IPS-11a (cell line): ENCODE measurements at regions not wholly inside any gene's neighbourhood (a gene's known extent, or its start where the extent isn't known, plus 50 kb on each side); places are given as distances from the start of the nearest gene placed in this dataset.

ENCODE experiments used
- H3K4me3 ChIP-seq: one replicate; pipeline ENCODE4 v1.5.1; 2013; ENCODE audit warnings: low read depth, low read length, control low read depth

GRCh38 chr5:89942171-89942570 lies 467.4 kb downstream of the CETN3 start:
- no peak overlapping the region for H3K4me3 ChIP-seq

GRCh38 chr5:89936576-89936975 lies 473.0 kb downstream of the CETN3 start:
- no peak overlapping the region for H3K4me3 ChIP-seq

GRCh38 chr5:89934069-89934468 lies 475.5 kb downstream of the CETN3 start:
- no peak overlapping the region for H3K4me3 ChIP-seq

GRCh38 chr5:89932771-89933181 lies 476.8 kb downstream of the CETN3 start:
- no peak overlapping the region for H3K4me3 ChIP-seq

DNA sequence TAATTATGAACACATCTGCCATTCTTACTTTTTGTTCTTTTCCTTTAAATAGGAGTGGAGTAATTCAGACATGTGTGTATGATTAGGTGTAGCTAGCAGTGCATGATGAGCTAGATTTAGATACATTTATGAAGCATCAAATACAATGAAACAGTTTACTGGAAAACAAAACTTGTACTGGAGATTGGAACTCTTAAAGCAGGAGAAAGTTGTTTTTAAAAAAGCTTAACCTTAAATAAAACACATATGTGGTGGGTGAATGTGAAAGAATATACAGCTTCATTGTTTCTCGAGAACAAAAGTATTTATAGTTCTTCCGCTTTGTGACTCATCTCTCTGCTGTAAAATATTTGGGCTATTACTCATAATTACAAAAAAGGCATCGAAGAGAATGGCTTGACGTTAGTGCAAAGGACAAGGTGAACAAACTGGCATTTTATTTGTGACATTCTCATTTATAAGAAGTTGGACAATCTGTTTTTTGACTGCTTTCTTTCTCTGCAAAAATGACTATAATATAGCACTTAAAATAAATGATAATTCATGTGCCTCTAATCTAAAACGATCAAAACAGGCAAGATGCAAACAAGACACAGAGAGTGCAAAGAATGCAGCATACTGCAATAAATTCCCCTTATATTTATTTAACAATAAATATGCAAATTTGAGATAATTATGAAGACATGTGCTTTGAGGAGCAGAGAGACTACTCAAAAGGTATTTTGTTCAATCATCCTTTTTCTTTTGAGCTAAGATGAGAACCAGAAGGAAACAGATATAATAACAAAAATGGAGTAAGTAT lies 478.8 kb downstream of the CETN3 start:
- H3K4me3 ChIP-seq: no peak overlapping the region

- no peak overlapping the region for H3K4me3 ChIP-seq
Observed at GRCh38 chr5:89929834-89930233, 479.7 kb downstream of the CETN3 start.

DNA sequence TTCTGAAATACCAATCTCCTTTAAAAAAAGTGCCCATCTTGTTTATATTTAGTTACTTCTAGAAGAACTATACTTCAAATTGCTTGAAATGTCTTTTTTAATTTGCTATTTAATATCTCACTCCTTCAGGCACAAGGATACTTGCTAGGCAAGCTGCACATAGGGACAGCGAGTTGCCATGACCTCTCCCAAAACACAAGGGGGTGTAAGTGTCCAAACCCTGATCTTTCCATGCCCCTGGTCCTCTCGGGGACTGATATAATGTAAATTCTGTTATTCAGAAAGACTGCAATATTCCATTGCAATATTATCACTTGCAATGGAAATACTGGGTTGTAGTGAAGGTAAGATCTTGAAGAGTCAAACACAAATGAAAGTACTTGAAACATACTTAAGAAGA lies 480.4 kb downstream of the CETN3 start:
- no peak overlapping the region for H3K4me3 ChIP-seq

GRCh38 chr5:89922161-89922560 lies 487.4 kb downstream of the CETN3 start:
- no peak overlapping the region for H3K4me3 ChIP-seq

GRCh38 chr5:89917112-89917511 lies 492.4 kb downstream of the CETN3 start:
- no peak overlapping the region for H3K4me3 ChIP-seq

DNA sequence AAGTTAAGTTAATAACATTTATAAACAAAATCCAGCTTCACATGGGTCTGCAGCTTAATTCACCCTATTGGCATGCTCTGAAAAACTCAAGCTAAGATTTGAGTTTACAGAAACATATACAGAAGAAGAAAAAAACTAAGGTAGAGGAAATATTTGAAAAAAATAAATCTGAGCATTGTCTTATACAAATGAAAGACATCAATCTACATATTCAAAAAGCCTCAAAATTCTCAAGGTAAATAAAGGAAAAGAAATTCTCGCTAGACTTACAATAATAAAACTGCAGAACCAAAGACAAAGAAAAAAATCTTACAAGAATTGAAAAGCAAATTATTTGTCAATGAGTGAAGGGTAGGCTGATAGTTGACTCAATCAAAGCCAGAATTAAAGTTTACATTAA lies 493.4 kb downstream of the CETN3 start:
- H3K4me3 ChIP-seq: no peak overlapping the region

DNA sequence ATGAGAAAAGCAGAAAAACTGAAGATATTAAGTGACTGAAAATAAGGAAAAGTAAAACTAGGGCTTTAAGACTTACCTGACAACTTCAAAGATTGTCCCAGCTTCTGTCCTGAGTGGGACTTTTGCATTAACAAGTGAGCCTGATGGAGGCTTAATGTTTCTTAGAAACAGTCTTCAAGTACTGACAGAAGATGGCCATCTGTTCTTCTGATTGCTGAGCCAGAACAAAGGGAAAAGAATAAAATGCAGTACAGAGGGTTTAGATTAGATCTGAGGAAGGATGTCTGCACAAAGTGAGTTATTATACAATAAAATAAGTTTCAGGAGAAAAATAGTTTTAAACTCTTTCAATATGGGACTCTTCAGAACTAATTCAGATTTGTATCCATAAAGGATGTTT lies 500.7 kb downstream of the CETN3 start:
- H3K4me3 ChIP-seq: no peak overlapping the region

GRCh38 chr5:89904442-89904841 lies 505.1 kb downstream of the CETN3 start:
- H3K4me3 ChIP-seq: no peak overlapping the region

DNA sequence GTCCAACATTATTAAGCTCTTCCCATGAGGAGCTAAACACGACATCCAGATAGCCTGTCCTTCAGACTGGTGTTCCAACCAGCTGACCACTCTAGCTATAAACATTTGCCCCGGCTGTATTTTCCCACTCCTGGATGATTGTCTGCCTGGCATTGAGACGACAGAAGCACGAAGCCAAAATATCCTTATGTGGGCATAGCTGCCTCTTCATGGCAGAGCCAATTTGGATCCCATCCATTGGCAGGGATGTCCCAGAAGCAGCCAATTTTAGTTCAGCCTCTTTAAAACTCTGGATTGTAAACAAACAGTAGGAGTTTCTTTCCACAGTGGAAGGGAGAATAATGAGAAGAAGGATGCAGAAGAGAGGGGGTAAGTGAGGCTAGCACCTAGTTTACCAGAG lies 507.6 kb downstream of the CETN3 start:
- H3K4me3 ChIP-seq: no peak overlapping the region

DNA sequence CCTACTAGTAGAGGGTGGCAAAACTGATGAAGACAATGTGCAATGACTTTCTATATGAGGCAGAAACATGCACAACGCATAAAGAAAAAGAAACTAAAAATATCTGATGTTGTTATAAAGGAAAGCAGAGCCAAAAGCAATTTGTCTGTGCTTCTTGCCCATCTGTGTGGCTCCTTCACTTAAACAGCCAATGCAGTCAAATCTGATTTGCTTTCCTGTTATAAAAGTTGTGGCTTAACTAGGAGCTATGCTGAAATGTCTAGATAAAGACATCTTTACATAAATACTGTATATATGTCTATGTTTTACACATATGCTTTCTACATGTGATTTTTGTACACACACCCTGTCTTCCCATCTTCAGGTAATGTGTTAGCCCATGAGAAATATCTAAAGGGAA lies 508.2 kb downstream of the CETN3 start:
- no peak overlapping the region for H3K4me3 ChIP-seq

- no peak overlapping the region for H3K4me3 ChIP-seq
Observed at GRCh38 chr5:89900346-89900745, 509.2 kb downstream of the CETN3 start.

- H3K4me3 ChIP-seq: no peak overlapping the region
Observed at GRCh38 chr5:89899559-89899958, 510.0 kb downstream of the CETN3 start.

GRCh38 chr5:89893546-89893945 lies 516.0 kb downstream of the CETN3 start:
- H3K4me3 ChIP-seq: no peak overlapping the region

DNA sequence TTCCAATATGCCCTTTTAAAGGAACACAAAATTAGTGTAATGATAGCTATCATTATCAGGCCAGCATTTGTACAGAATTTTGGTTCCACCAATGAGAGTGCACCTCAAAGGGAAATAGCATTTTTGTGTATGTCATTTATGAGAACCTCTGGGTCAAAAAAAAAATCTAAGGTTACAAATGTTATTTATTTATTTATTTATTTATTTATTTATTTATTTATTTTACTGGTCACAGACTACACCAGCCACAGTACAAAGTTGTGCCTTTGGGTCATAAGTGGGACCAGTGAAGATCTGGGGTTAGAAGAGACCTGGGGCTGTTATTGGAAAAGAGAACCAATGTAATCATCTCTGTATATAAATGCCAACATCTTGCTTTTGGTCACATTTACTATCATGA lies 523.9 kb downstream of the CETN3 start:
- no peak overlapping the region for H3K4me3 ChIP-seq

DNA sequence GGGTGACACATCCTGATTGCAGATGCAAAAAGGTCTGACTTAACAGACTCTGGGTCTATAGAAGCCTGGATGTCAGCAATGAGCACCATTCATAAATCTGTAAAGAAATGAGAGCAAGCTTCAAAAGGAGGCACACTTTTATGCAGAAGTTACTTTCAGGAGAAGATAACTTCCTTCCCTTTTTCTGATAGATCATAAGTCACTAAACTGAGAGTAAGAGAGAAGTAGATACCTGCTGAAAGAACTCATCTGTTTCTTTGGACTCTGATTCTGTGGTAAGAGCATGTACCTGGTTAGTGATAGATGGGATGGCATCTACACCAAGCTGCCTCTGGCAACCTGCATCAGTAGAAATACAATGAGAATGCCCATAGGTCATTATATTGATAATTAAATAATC lies 525.6 kb downstream of the CETN3 start:
- no peak overlapping the region for H3K4me3 ChIP-seq

- H3K4me3 ChIP-seq: no peak overlapping the region
Observed at GRCh38 chr5:89878140-89879132, 531.1 kb downstream of the CETN3 start.

- no peak overlapping the region for H3K4me3 ChIP-seq
Observed at GRCh38 chr5:89871906-89872305, 537.6 kb downstream of the CETN3 start.

GRCh38 chr5:89869346-89869745 lies 540.2 kb downstream of the CETN3 start:
- no peak overlapping the region for H3K4me3 ChIP-seq
